ENCODE measurements at regions not wholly inside any gene's neighbourhood (a gene's known extent, or its start where the extent isn't known, plus 50 kb on each side); places are given as distances from the start of the nearest gene placed in this dataset.

DNA sequence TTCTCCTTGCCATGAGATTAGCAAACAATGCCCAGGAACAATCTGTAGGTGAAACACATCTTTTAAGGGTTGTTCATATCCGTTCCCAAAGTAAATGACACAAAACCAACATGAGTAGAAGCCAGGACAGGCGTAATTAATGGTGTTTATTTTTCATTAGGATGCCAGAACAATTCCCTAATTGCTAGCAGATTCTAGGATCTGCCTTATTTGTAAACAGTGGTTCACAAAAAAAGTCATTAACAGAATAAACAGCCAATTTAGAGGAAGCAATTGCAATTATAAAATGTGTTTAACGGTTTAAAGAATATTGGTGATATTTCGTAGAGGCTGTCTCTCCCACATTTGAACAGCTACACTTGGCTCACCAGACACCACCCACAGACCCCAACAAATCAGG, 250.6 kb upstream of the GPR26 start:
- DNase-seq: no peak

DNA sequence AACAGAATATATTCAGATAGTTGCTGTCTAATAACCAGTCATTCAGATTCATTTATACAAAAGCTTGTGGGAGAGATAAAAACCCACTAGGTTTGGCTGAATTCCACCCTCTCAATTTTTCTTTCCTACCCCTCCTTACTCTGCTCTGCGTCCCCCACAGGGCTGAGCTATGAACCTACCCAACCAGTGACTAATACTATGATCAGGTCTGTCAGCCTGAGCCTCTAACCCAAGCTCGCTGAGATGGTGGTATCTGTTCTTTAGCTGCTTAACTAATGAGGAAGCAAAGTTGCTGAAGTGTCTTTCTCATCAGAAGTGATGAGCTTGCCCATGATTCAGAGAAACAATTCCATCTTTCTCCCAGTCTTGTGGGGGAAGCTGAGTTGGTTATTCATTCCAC, 248.7 kb upstream of the GPR26 start:
- no peak for DNase-seq

DNA sequence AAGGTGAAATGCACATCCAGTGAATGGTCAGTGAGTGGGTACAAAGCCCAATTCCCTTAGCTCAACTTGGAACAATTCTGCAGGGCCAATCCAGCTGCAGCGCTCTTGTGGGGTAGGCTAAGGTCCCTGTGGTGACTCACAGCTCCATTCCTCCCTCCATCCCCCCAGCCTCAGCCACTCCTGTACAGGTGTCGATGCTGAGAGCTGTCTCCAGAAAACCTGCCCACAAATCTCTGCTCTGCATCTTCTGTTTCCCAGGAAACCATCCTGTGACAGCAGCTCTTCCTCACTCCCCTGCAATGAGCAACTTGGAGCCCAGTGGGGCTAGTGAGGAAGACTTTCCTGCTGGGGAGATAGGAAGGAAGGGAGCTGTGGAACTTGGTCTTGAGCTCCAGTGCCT, 244.7 kb upstream of the GPR26 start:
- no peak for DNase-seq

DNA sequence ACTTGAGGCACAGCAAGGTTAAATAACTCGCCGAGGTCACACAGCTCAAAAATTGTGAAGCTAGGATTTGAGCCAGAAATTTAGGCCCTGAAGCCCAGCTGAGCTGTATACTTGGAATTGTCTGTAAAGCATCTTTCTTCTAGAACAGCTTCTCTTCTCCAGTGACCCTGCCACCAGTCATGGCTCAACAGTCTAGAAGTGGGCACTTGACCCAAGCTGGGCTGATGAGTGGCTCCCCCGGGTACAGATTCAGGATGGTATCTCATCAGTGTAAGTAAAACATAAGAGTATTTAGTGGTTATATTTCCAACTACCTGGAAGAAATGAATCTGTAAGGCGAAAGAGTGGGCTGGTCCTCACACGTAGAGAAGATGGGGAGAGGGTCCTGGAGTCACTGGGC, 243.9 kb upstream of the GPR26 start:
- DNase-seq: no peak

DNA sequence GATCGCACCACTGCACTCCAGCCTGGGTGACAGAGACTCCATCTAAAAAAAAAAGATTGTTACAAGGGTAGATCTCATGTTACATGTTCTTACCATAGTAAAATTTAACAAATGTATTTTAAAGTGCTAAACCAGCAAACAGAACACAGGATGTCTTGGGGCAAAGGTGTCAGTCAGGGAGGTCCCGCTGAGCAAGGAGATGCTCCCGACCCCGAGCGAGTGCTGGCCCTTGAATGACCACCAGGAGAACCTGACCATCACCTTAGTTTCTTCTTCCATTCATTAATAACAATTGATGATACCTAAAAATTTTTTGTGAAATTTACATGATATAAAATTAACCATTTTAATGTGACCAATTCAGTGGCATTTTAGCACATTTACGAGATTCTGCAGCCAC, 241.6 kb upstream of the GPR26 start:
- DNase-seq: no peak

DNA sequence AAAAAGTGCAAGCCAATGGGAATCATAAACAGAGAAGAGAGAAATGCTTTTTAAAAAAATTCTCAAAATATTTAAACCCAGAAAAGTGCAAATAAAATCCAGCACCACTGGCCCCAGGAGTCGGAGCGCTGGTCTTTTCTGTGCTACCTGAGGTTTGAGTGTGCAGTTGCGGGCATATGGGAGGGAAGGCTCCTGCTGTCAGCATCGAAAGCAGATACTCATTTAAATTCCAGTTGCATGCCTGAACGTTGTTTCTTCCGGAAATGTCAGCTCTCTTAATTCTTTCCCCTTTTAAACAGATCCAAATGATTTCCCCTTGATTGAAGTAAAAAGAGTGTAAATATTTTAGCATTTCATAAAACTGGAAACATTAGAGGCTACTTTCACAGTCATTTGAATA, 240.5 kb upstream of the GPR26 start:
- DNase-seq: no peak

DNA sequence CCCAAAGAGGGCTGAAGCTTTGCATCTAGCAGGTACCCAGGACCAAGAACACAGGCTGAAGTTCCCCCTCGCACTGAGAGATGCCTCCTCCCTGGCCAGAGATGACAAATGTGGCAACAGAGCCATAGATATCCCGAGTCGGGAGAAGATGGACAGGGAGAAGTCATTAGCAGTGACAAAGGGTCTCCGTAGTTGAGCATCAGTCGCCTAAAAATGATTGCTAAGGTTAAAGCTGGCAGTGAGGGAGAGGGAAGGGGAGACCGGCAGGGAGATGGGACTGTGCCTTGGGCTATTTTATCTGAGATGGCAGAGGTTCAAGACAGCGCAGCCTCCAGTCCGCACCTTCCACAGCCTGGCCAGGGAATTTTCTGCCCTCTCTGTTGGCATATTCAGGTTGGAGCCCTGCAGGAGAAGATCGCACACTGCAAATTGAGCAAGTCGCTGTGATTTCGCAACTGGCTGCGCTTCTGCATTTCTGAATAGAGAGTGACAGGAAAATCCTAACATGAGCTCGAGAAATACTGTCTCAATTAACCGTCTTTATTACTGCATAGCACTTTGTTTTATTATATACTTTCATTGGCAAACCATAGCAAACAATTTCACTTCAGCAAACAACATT, 238.9 kb upstream of the GPR26 start:
- DNase-seq: no peak

DNA sequence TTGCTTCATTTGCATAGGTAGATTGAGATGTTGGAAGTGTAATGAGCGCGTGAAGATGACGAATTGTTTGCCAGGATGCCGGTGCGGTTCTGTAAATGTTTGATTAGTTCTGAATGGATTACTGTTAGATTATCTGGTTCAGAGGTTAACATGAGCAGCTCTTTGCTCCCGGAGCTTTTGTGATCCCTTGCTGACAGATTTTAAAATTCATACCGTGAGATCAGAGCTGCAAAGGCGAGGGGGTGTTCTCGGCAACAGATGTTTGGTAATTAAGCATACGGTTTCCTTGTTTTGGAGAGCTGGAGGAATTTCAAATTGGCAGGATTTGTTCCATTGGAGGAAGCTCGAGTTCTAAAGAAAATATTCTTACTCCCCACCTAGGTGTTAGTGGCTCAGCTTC, 237.8 kb upstream of the GPR26 start:
- DNase-seq: no peak

DNA sequence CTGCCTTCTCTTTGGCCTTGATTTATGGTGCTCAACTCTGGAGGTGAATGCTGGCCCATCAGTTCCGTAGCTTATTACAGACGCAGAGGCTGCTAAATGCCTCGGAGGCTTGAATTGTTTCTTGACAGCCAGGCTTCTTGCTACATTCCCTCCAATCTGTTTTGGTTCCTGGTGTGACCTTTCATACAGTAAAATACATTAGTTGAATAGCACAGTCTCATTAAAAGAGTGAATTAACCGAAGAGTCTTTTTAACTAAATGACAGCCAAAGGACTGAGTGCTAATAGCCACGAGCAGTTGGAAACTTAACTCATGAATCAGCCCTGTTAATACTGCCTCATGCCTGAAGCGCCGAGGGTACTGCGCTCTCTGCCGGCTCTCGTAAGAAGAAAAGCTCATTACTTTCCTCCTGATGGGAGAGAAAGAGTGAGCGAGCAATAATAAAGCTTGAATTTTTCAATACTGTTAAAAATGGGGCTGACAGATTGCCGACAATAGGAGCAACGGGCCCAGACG, 236.4 kb upstream of the GPR26 start:
- no peak for DNase-seq

DNA sequence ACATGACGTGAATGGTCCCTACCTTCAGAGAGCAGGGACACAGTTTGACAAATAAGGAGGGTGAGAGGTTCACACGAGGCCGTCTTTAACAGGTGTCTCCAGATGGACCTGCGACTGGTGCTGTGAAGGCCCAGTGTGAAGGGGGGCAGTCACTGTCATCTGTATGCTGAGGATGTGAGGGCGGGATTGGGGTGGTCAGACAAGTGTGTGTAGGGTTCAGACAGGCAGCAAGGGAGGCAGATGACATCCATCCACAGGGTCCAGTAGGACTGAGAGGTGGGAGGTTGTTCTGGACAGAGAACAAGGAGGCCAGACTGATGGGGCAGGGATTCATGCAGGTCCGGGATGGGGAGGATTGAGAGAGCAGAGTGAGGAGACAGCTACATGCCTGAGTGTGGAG, 232.6 kb upstream of the GPR26 start:
- no peak for DNase-seq

DNA sequence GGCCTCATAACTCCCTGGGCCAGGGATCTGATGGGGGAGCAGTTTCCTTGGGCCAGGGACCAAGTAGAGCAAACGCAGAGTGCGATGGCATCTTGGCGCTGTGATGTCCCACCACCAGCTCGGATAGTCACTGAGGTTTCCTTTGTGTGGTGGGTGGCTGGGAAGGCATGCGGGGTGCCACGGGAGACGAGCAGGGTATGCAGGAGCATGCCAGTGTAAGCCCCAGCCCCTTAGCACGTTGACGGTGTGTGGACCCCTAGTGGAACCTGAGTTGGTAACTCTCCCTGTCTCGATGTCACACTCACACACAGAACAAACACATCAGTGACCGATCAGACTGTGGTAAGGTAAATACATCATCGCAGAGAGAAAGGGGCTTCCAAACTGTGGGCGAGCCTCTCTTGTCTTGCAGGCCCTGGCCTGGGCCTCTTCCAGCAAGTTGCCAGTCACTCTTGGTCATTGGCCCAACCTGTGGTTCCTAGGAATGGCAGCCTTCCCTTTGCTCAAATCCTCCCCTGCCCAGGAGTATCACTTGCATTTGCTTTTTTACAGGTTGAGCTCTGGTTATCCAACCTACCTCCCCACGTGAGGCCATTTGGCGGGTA, 231.6 kb upstream of the GPR26 start:
- no peak for DNase-seq

DNA sequence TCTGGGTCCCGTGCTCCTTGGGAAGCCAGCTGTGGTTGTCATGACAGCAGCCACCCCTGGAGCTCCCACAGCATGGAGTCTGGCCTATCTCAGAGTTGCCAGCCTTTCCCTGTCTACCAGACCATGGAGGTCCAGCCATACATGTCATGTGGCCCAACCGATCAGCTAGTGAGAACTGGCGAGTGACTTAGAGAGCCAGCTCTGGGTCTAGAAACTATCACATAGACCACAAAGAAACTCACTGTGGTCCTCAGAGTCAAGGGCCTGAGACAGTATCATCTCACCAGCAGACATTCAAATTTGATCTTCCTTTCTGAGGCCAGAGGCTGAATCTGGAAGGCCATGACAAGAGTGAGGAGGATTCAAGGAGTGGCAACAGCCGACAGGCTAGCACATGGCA, 223.3 kb upstream of the GPR26 start:
- no peak for DNase-seq

DNA sequence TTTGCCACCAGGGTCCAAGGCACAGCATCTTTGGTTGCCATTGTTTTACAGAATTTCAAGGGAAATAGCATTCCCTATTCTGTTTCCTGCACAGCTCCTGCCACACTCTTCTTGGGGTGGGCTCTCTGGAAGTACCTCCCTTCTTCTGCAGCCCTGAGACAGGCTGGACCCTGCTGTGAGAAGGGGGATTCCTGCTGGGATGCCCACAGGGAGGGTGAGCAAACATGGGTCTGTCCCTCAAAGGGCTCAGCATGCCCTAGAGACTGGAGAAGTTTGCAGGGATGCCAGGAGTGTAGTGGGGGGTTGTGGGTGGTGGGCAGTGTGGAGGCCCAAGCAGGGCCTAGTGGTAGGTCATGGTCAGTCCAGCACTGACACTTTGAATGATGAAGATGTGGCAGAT, 222.2 kb upstream of the GPR26 start:
- no peak for DNase-seq

DNA sequence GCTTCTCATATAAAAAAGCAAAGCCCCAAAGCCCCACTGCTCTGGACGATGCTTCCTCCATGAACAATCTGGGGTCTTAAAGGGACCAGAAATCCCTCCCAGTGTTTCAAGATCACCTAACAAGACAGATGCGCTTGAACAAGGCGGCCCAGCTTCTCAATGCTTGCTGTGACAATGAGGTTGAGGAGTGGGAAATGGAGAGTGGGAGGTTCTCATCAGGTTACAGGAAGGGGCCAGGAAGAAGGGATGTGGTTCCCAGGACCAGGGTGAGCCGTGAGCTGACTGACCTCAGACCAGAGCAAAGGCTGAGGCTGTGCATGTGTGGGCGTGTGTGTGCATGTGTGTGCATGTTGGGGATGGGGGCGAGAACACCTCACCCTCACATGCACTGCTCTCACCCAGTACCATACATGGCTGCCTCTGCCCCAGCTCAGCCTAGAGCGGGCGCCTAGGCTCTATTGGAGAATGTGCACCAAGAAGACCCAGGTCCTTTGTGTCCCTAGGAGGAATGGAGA, 220.8 kb upstream of the GPR26 start:
- DNase-seq: no peak

DNA sequence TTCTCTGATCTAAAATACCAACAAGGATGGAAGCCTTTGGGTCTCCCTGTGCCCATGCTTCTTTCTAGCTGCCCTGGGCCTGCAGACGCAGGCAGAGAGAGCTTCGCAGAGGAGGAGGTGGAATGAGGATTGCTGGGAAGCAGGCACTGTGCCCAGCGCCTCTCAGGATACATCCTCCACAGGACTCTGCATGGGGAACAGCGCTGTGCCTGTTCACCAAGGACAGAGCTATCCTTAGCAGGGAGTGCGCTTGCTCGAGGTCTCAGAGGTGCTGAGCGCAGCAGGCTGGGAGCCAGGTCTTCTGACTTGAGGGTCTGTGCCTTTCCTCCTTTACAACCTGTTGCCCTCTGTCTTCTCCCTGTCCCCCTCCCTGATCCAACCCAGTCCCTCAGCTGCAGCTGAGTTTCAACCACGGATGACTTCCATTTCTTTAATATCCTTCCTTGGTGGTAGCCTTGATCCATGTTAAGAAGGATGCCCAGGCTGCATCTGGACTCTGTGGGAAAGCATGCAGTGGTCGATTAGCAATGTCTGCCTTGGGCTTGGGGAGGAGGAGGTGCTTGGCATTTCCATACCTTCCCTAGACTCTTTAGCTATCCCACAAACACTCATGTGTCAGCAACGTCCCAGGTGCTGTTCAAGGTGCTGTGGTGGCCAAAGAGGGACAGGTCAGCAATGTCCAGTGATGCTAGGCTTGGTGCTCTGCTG, 219.6 kb upstream of the GPR26 start:
- DNase-seq: no peak

DNA sequence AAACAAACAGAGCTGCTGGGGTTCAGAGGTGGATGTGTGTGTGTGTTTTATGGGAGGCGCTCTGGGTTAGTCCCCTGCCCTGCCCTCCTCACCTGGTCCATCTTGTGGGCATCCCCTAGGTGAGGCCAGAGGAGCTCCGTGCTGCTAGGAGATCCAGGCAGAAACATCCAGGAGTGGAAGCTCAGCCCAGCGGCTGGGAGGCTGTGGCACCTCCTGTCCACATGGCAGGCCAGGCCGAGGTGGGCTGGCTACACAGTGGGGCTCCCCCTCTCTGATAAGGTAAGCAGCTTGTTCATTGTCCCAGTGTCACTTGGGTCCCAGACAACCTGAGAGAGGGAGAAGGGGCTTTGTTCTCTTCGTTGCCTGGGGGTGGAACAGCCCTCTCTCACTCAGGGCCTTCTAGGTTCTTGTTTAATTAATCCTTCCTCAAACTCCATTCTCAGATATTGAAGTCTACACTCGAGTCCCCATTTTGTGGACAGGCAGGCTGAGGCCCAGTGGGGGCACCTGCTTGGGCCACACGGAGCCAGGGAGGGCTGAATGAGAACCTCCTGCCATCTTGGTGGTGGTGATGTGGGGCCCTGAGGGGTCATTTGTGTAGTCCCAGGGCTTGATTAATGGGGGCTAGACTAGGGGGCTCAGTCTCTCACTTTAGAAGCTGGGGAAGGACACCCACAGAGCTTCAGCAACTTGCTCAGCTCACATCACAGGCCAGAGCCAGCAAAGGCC, 216.8 kb upstream of the GPR26 start:
- DNase-seq: no peak

DNA sequence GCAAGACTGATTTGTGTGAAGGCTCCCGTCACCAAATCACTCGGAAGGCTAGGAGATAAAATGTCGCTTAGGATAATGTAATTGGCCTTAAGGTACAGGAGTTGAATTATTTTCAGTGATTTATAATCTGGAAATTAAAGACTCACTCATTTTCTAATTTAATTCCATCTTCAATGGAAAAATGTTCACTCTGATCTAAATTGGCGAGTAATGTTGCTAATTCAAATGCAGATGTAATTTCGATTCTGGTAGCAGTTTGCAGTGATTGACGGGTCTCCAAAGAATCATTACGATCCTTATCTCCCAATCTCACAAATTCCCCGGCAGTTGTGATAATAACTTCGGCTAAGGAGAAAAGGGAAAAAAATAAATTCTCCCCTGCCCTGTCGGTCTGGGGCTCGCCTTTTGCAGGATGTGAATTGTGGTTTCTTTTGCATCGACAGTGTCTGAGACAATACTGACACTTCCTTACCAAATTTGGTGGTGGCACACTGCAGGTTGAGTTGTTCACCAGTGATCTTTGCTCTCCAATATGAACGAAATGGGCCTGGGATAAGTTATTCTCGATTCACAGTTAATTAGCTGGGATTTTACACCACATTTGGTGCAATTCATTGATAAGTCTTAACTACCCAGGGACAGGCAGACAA, 215.1 kb upstream of the GPR26 start:
- no peak for DNase-seq

DNA sequence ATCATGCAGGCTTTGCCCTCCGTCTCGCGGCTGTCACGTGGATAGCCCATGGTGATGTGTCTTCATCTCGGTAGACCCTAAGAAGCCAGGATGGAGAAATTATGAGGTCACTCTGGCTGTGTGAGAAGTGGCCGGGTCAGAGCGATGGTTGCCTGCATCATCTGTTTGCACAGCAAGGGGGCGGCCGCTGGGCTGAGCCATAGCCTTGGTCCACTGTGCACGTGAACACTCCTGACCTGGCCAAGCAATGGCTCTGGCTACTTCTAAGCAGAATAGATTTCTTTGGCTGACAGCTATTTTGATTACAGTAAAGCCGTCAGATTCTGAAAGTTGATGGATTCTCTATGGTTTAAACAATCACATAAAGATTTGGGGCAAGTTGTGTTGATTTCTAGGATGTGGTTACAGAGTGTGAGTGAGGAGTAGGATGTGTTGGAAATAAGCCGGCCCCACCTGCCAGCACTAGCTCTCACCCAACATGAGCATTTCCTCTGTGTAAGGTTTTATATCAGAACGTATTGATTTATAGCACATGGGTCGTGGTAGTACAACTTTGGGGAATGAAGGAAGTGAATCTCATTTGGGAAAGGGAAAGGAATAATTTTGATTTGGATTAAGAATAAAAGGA, 214.4 kb upstream of the GPR26 start:
- no peak for DNase-seq

DNA sequence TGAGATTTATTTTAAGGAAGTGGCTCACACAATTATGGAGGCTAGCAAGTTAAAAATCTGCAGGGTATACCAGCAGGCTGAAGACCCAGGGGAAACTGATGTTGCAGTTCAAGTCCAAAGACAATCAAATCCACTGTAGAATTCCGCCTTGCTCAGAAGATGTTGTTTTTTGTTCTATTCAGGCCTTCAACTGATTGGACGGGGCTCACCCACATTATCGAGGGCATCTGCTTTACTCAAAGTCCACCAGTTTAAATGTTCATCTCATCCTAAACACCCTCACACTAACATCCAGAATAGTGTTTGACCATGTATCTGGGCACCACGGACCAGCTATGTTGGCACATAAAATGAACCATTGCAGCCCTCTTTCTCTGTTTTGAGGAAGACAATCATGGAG, 211.2 kb upstream of the GPR26 start:
- no peak for DNase-seq

DNA sequence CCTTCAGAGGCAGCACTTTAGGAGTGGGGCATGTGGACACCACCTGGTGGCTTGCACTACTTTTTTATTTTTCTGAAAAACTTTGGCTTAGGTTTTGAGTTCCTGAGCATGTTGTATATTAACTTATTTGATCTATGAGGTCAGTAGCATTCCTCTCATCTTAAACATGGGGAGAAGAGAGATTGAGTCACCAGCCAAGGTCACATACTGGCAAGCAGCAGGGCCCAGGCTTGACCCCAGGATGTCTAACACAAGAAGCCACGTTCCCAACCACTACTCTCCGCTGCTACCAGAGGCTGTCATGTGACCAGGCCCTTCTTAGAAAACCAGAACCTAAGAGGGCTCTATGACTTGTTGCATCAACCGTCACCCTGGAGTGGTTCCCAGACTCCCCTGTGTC, 210.3 kb upstream of the GPR26 start:
- DNase-seq: no peak

DNA sequence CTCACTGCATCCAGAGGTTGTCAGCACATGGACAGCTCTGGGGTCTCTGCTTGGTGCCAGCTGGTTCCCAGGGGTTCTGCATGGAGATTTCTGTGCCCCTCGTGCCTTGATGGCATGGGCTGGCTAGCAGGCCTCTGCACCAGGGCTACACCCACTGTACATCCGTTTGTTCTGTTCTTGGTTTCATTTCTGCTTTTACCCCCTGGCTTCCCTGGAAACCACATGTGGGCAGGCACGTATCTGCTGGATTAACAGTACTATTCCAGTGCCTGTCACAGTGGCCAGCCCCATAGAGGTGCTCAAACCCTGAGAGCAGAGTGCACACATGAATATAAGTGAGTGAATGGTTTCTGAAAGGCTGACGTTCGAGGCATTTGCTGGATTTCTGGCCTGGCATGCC, 207.2 kb upstream of the GPR26 start:
- no peak for DNase-seq

DNA sequence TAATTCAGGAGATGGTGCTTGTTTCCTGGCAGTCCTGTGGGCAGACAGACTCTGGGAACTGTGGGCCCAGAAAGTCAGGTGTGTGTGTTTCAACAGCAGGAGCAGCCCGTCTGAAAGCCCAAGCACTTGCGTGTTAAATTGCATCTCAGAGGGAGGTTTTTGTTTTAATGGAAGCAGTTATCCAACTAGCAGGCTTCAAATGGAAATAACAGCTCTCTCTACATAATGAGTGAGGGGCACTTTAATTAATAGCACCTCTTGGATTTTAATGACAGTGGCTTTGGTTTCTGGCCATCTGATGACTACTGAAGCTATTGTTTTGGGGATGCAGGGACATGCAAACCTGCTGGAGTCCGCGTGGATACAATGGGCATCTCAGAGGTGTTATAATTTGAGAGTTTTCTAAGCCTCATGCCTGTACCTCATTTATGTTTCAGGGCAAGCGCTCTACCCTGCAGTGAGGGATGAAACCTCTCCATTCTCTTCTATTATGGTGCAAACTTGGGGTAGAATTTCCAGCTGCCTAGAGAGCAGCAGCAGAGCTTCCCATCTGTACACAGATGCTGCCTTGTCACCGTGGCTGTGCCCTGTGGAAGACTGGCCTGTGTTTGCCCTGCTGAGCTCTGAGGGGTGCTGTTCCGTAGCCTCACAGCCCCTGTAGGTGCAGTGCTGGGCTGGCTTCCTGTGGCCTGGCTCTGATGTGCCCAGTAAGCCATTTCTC, 206.6 kb upstream of the GPR26 start:
- DNase-seq: no peak
